ENCODE measurements at regions not wholly inside any gene's neighbourhood (a gene's known extent, or its start where the extent isn't known, plus 50 kb on each side); places are given as distances from the start of the nearest gene placed in this dataset.

DNA sequence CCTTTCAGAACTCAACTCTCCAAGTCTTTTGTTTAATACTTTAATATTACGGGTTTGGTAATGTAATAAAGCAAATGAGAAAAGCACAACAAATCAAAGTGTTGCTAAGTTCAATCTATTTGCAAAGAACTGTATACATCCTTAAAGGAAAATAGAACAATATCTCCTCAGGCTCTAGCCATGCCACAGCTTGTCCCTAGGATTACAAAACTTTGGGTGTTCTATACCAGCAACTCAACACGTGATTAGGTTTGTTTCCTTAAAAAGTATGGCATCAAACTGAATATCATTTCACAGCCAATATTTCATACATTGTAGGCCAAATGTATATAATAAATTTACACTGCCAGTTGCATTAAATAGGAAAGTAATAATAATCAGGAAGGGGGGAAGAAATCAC is 418.6 kb upstream of the MDFIC2 start:
- TF ChIP-seq, protein P1, sequence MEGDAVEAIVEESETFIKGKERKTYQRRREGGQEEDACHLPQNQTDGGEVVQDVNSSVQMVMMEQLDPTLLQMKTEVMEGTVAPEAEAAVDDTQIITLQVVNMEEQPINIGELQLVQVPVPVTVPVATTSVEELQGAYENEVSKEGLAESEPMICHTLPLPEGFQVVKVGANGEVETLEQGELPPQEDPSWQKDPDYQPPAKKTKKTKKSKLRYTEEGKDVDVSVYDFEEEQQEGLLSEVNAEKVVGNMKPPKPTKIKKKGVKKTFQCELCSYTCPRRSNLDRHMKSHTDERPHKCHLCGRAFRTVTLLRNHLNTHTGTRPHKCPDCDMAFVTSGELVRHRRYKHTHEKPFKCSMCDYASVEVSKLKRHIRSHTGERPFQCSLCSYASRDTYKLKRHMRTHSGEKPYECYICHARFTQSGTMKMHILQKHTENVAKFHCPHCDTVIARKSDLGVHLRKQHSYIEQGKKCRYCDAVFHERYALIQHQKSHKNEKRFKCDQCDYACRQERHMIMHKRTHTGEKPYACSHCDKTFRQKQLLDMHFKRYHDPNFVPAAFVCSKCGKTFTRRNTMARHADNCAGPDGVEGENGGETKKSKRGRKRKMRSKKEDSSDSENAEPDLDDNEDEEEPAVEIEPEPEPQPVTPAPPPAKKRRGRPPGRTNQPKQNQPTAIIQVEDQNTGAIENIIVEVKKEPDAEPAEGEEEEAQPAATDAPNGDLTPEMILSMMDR (IDR thresholded peaks at IDR 0.05), result no peak
- TF ChIP-seq BHLHE40 (IDR thresholded peaks at IDR 0.05; ENCODE audit: low read depth, low read length) (no peak), POLR2A (IDR thresholded peaks at IDR 0.05; ENCODE audit: low read length) (no peak), TP53 (CRISPR knock-in tag; IDR thresholded peaks at IDR 0.05) (no peak), NPAS2 (CRISPR knock-in tag; IDR thresholded peaks at IDR 0.05; ENCODE audit: borderline replicate concordance) (no peak), RAD21 (conservative IDR thresholded peaks at IDR 0.05 in 1 of 2, IDR thresholded peaks at IDR 0.05 in 1 of 2) (no peak), ESRRA (IDR thresholded peaks at IDR 0.05; ENCODE audit: borderline replicate concordance, low read length) (no peak), MYC (IDR thresholded peaks at IDR 0.05; ENCODE audit: borderline replicate concordance, low read length) (no peak), FOXS1 (CRISPR knock-in tag; IDR thresholded peaks at IDR 0.05) (no peak), JUN (IDR thresholded peaks at IDR 0.05) (no peak)
- TF ChIP-seq, protein P2, sequence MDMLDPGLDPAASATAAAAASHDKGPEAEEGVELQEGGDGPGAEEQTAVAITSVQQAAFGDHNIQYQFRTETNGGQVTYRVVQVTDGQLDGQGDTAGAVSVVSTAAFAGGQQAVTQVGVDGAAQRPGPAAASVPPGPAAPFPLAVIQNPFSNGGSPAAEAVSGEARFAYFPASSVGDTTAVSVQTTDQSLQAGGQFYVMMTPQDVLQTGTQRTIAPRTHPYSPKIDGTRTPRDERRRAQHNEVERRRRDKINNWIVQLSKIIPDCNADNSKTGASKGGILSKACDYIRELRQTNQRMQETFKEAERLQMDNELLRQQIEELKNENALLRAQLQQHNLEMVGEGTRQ (IDR thresholded peaks at IDR 0.05), result no peak
- TF ChIP-seq, protein P3, sequence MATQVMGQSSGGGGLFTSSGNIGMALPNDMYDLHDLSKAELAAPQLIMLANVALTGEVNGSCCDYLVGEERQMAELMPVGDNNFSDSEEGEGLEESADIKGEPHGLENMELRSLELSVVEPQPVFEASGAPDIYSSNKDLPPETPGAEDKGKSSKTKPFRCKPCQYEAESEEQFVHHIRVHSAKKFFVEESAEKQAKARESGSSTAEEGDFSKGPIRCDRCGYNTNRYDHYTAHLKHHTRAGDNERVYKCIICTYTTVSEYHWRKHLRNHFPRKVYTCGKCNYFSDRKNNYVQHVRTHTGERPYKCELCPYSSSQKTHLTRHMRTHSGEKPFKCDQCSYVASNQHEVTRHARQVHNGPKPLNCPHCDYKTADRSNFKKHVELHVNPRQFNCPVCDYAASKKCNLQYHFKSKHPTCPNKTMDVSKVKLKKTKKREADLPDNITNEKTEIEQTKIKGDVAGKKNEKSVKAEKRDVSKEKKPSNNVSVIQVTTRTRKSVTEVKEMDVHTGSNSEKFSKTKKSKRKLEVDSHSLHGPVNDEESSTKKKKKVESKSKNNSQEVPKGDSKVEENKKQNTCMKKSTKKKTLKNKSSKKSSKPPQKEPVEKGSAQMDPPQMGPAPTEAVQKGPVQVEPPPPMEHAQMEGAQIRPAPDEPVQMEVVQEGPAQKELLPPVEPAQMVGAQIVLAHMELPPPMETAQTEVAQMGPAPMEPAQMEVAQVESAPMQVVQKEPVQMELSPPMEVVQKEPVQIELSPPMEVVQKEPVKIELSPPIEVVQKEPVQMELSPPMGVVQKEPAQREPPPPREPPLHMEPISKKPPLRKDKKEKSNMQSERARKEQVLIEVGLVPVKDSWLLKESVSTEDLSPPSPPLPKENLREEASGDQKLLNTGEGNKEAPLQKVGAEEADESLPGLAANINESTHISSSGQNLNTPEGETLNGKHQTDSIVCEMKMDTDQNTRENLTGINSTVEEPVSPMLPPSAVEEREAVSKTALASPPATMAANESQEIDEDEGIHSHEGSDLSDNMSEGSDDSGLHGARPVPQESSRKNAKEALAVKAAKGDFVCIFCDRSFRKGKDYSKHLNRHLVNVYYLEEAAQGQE (IDR thresholded peaks at IDR 0.05), result no peak

All from A549 (cell line).